ENCODE measurements at regions not wholly inside any gene's neighbourhood (a gene's known extent, or its start where the extent isn't known, plus 50 kb on each side); places are given as distances from the start of the nearest gene placed in this dataset.

DNA sequence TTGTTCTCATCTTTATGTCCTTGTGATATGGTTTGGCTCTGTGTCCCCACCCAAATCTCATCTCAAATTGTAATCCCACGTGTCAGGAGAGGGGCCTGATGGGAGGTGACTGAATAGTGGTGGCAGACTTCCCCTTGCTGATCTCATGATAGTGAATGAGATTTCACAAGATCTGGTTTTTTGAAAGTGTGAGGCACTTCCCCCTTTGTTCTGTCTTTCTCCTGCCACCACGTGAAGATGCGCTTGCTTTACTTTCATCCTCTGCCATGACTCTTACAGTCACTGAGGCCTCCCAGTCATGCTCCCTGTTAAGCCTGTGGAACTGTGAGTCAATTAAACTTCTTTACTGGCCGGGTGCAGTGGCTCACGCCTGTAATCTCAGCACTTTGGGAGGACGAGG lies 161.0 kb downstream of the HERPUD2 start:
- DNase-seq, result no peak

DNA sequence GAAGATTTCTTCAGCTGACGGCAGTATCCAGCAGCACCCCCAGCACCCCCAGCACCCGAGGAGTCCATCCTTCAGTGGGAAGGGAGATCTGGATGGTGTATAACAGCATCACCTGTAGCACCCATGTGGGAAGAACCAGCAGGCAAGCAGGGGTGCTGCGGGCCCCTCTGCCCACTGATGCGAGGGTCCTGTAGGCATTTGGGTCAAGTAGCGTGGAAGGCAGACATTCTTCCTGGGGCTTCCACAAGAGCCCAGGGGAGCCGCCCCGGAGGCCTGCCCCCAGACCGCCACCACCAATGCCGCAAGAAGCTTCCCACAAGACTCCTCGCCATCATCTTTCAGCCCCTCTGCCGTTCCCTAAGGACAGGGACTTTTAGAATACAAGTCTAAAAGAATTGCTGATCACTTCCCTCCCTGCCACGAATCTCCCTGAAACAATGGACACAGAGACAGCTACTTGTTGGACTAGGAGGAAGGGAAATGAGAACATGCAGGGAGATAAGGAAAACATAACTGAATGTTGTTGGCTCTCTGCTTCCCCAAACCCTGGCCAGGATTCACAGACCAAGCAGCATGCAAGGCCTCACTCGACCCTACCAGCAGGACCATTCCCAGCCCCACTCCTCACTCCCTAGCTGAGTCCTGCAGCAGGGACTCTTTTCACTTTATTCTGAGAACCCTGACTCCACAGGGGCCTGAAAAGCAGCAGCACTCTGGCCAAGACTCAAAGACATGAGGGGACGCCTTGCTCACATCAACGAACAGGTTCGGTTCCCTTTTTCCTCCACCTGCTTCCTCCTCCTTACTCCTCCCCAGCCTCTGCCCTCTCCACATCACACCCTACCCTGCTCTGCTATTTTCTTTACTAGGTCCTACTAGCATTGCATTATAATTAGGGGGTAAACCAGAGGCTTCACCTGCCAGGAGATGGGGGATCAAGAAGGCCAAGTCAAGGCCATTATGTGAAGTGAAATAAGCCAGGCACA lies 164.5 kb downstream of the HERPUD2 start:
- no peak for DNase-seq

DNA sequence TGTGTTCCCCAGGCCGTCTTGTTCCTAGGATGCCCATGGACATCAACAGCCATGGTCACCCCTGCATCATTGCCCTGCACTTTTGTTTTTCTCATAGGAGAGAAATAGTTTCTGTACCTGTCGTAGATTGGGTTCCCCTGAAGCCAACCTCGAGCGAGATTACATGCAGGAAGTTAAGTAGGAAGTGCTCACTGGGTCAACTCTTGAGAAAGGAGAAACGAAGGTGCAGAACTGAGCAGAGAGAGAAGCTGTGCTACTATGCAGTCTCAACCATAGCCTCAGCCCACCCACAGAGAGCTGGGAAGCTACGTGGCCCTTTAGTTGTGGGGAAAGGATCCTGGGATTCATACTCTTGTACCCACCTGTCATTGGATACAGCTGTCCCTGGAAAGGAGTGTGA lies 165.2 kb downstream of the HERPUD2 start:
- DNase-seq, result no peak

DNA sequence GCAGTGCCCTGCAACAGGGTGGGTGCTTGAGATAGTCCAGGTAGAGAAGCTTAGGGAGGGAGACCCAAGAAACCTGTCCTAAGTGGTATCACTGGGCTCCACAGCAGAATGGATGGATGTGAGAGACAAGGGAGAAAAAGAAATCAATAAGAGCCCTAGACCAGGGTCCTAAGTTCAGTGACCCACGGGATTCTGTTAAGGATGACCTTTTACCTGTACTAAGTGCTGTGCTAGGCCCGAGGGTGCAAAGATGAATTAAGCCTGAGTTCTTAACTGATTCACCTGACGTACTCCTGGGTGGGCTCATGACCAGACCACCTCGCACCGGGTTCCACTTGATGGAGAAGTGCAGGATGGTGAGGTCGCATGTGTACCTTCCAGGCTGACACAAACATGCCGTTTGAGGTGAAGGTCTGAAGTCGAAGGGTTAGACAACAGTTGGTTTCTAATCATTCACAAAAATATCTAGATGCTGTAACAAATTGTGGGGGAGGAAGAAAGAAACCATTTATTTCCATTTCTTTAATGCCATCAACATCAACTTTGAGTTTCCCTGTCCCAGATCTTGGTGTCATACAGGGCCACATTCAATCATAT lies 166.5 kb downstream of the HERPUD2 start:
- DNase-seq, result no peak

- no peak for DNase-seq
These were observed 168.3 kb downstream of the HERPUD2 start for GRCh38 chr7:35526645-35527044.

DNA sequence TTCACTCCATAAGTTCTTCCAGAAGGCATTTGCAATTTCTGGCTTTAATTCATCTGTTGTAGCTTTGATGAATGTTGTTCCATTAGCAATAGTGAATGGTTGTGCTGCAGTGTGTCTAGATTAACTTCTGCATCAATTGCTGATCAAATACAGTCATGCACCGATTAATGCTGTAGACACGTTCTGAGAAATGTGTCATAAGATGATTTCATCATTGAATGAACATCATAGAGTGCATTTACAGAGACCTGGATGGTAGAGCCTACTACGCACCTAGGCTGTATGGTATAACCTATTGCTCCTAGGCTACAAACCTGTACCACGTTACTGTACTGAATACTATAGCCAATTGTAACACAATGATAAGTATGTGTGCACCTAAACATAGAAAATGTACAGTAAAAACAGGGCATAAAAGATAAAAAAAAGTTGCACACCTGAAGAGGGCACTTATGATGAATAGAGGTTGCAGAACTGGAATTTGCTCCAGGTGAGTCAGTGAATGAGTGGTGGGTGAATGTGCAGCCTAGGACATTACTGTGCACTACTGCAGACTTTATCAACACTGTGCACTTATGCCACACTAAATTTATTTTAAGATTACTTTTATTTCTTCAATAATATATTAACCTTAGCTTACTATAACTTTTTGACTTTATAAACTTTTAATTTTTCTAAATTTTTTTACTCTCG lies 170.7 kb downstream of the HERPUD2 start:
- DNase-seq, result no peak

GRCh38 chr7:35523292-35523691 lies 171.6 kb downstream of the HERPUD2 start:
- DNase-seq, result no peak

GRCh38 chr7:35522697-35523096 lies 172.2 kb downstream of the HERPUD2 start:
- DNase-seq, result no peak

DNA sequence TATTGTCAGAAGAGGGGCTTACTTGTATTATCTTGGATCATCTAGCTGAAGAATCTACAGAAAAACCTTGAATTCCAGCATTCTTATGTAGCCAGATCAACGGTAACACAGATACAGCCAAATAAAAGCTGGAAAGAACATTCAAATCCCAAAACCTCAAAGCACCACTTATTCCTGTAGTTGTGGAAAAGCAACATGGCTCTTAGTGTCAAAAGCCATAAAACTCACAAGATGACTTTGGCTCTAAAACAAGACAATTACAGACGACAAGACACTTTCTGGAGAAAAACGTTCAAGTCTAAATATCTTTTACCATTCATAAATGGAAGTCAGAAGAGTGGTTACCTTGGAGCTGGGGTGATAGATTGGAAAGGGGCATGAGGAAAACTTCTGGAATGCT lies 173.0 kb downstream of the HERPUD2 start:
- no peak for DNase-seq

GRCh38 chr7:35520810-35521625 lies 173.9 kb downstream of the HERPUD2 start:
- DNase-seq, result no peak

- DNase-seq, result peak; percentile 33
These were observed 174.7 kb downstream of the HERPUD2 start for GRCh38 chr7:35519971-35520809.

GRCh38 chr7:35518767-35519166 lies 176.2 kb downstream of the HERPUD2 start:
- DNase-seq, result no peak

- no peak for DNase-seq
These were observed 178.4 kb downstream of the HERPUD2 start for GRCh38 chr7:35516498-35516897.

DNA sequence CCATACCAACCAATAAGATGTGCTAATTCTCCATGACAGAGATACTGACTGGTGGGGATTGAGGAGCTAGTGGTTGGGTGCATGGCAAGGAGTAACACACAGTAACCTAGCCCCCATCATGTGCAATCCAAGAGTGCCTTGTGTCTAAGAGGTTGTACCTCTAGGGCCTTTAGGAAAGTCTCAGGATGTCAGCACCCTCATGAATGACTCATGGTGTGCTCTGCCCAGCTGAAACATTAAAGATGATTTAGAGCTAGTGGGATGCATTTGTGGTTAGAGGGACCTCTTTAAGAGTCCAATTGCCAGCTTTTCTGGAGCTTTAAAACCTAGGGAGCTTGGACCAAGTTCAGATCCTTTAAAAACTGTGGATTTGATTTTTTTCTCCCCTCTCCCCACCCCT lies 181.1 kb downstream of the HERPUD2 start:
- no peak for DNase-seq

DNA sequence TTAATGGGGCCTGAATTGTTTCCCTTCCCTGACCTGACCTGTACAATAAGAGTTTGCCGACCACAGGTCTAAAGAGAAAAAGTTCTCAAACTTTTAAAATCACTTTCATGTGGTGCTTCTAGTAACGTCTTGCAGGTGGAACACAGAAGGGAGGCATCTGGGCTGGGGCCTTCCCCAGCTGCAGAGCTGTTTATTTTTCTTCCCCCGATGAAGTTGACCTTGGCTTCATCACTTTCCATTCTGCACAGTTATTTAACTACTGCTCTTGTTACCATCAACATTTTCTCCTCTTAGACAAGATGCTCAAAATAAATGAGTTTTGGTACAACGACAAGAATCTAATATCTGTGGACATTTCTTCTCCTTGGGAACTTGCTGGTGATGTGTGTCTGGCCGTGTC lies 181.7 kb downstream of the HERPUD2 start:
- no peak for DNase-seq

DNA sequence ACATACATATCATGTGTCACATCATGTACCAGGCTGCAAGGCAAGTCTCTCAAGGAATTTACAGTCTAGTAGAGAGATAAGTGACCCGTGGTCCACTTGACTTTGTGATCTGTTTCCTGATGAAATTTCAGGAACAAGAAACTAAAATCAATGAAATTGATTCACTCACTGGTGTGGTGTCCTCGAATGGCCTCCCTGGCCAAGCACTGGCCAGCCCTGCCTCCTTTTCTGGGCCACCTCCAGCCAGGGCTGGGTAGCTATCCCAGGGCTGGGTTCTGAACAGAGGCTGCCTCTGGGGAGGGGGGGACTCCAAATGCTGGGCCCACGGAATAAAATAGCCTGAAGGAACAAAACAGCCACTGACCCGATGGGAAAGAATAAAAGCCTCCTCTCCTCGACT lies 182.2 kb downstream of the HERPUD2 start:
- no peak for DNase-seq

GRCh38 chr7:35508623-35509400 lies 186.1 kb downstream of the HERPUD2 start:
- DNase-seq, result no peak

DNA sequence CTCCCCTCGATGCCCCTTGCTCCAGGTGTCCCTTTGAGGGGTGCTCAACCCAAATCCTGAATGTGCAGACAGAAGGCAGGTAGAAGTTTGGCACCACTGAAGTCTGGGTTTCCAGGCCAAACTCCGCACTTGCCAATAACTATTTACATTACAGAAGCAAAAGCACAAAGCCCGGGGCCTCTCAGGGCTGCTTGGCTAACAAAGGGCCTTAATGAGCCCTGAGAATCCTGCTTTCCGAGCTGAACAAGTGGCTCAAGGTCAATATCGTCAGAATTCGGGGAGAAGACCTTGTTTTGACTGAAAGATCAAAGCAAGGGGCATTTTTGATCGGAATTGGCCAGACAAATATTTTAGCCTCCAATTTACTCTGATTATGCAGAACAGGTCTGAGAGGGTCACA lies 189.9 kb downstream of the HERPUD2 start:
- no peak for DNase-seq

DNA sequence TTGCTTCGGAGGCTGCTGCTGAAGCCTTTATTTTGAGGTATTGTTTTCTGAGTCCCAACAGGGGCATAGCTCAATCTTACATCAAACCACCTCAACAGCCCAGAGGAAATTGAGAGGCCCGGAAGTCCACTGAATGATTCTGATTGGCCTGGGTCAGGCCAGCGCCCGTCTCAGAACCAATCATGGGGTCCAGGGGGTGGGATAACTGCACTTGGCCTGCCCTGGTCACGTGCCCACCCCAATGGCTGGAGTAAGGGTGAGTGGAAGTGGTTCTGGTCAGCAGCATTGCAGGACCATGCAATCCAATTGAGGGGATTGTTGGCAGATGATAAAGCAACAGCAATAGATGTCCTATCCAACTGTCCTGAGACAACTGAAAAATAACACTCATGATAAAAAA lies 190.6 kb downstream of the HERPUD2 start:
- no peak for DNase-seq

DNA sequence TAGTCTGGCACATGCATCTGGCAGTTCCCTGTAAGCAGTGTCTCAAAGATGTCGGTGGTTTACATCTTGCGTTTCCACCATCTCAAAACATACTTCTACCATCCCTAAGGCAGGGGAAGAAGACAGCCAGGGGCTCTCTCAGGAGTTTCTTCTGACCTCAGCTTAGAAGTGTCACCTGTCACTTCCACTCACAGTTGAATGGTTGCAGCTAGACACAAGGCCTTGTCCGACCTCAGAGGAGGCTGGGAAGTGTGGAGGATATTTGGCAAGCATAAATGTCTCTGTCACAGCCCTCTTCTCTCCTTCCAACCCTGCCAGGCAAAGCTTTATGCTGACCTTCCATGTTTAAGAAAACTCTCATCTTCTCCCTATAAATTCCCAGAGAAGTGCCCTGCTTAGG lies 193.3 kb downstream of the HERPUD2 start:
- DNase-seq, result no peak

- no peak for DNase-seq
These were observed 195.7 kb downstream of the HERPUD2 start for GRCh38 chr7:35499226-35499625.
